ENCODE measurements at regions not wholly inside any gene's neighbourhood (a gene's known extent, or its start where the extent isn't known, plus 50 kb on each side); places are given as distances from the start of the nearest gene placed in this dataset.

GRCh38 chr10:120156614-120157274, 264.2 kb downstream of the SEC23IP start:
- H3K27ac ChIP-seq: no peak overlapping the region
- H3K9me3 ChIP-seq (ENCODE audit: low read depth): no peaks in the 10 kb centered on the region
- H4K20me1 ChIP-seq (ENCODE audit: low read depth): no peaks in the 10 kb centered on the region
- no peaks in the 10 kb centered on the region for H3K79me2 ChIP-seq (ENCODE audit: low read depth)
- no peaks in the 10 kb centered on the region for H3K27me3 ChIP-seq
- no peak overlapping the region for H3K4me2 ChIP-seq
- Mint-ChIP-seq H3K4me1 (no peaks in the 10 kb centered on the region), H3K27ac (no peak overlapping the region), H3K9me3 (peaks cover 5% of the 10 kb centered on the region), H3K4me3 (no peak overlapping the region), H3K27me3 (ENCODE audit: insufficient read depth, low read depth) (peaks cover 3% of the 10 kb centered on the region), H3K36me3 (no peaks in the 10 kb centered on the region)
- H3K9ac ChIP-seq: no peak overlapping the region
- H3K4me3 ChIP-seq: no peak overlapping the region
- H3K4me1 ChIP-seq: no peaks in the 10 kb centered on the region
- no peak overlapping the region for H2AFZ ChIP-seq (replicated peaks)
- no peaks in the 10 kb centered on the region for H3K36me3 ChIP-seq
- no peak for TF ChIP-seq CTCF (IDR thresholded peaks at IDR 0.05)
- TF ChIP-seq EZH2 (IDR thresholded peaks at IDR 0.05): no peak
- no peak for TF ChIP-seq EZH2phosphoT487 (IDR thresholded peaks at IDR 0.05)
- DNase-seq (ENCODE audit: low spot score): no peak
- no peaks in the 10 kb centered on the region for H3F3A ChIP-seq (ENCODE audit: low read depth)

- no peaks in the 10 kb centered on the region for H3K36me3 ChIP-seq
- H3K27ac ChIP-seq: no peak overlapping the region
- no peak overlapping the region for H2AFZ ChIP-seq (replicated peaks)
- Mint-ChIP-seq H3K36me3 (no peaks in the 10 kb centered on the region), H3K4me3 (no peak overlapping the region), H3K27ac (no peak overlapping the region), H3K4me1 (no peaks in the 10 kb centered on the region), H3K9me3 (no peaks in the 10 kb centered on the region), H3K27me3 (ENCODE audit: insufficient read depth, low read depth) (no peaks in the 10 kb centered on the region)
- no peak for DNase-seq (ENCODE audit: low spot score)
- H3K79me2 ChIP-seq (ENCODE audit: low read depth): no peaks in the 10 kb centered on the region
- no peak for TF ChIP-seq EZH2phosphoT487 (IDR thresholded peaks at IDR 0.05)
- TF ChIP-seq CTCF (IDR thresholded peaks at IDR 0.05): no peak
- no peak for TF ChIP-seq EZH2 (IDR thresholded peaks at IDR 0.05)
- H3K4me1 ChIP-seq: no peaks in the 10 kb centered on the region
- H4K20me1 ChIP-seq (ENCODE audit: low read depth): no peaks in the 10 kb centered on the region
- no peaks in the 10 kb centered on the region for H3K9me3 ChIP-seq (ENCODE audit: low read depth)
- H3F3A ChIP-seq (ENCODE audit: low read depth): no peaks in the 10 kb centered on the region
- no peak overlapping the region for H3K9ac ChIP-seq
- no peak overlapping the region for H3K4me2 ChIP-seq
- no peak overlapping the region for H3K4me3 ChIP-seq
- H3K27me3 ChIP-seq: no peaks in the 10 kb centered on the region
Measured at GRCh38 chr10:120161111-120161510, 268.6 kb downstream of the SEC23IP start.

GRCh38 chr10:120162471-120162870, 269.9 kb downstream of the SEC23IP start:
- H2AFZ ChIP-seq (replicated peaks): no peak overlapping the region
- no peaks in the 10 kb centered on the region for H3K36me3 Mint-ChIP-seq
- no peaks in the 10 kb centered on the region for H3K36me3 ChIP-seq
- H3K4me1 Mint-ChIP-seq: no peaks in the 10 kb centered on the region
- no peaks in the 10 kb centered on the region for H3K9me3 Mint-ChIP-seq
- no peaks in the 10 kb centered on the region for H3K79me2 ChIP-seq (ENCODE audit: low read depth)
- H3K4me1 ChIP-seq: no peaks in the 10 kb centered on the region
- no peak overlapping the region for H3K27ac ChIP-seq
- DNase-seq (ENCODE audit: low spot score): no peak
- no peak overlapping the region for H3K9ac ChIP-seq
- no peak overlapping the region for H3K27ac Mint-ChIP-seq
- H3F3A ChIP-seq (ENCODE audit: low read depth): no peaks in the 10 kb centered on the region
- no peak overlapping the region for H3K4me2 ChIP-seq
- no peaks in the 10 kb centered on the region for H3K9me3 ChIP-seq (ENCODE audit: low read depth)
- no peaks in the 10 kb centered on the region for H3K27me3 Mint-ChIP-seq (ENCODE audit: insufficient read depth, low read depth)
- no peak overlapping the region for H3K4me3 ChIP-seq
- TF ChIP-seq EZH2 (IDR thresholded peaks at IDR 0.05): no peak
- no peaks in the 10 kb centered on the region for H3K27me3 ChIP-seq
- no peaks in the 10 kb centered on the region for H4K20me1 ChIP-seq (ENCODE audit: low read depth)
- H3K4me3 Mint-ChIP-seq: no peak overlapping the region

- TF ChIP-seq EZH2phosphoT487 (IDR thresholded peaks at IDR 0.05): no peak
- no peak for TF ChIP-seq EZH2 (IDR thresholded peaks at IDR 0.05)
- TF ChIP-seq CTCF (IDR thresholded peaks at IDR 0.05): no peak
- H3K27me3 ChIP-seq: no peaks in the 10 kb centered on the region
- no peak overlapping the region for H2AFZ ChIP-seq (replicated peaks)
- no peaks in the 10 kb centered on the region for H3K9me3 ChIP-seq (ENCODE audit: low read depth)
- DNase-seq (ENCODE audit: low spot score): no peak
- no peak overlapping the region for H3K4me2 ChIP-seq
- no peak overlapping the region for H3K27ac ChIP-seq
- no peaks in the 10 kb centered on the region for H3F3A ChIP-seq (ENCODE audit: low read depth)
- H3K4me1 ChIP-seq: no peaks in the 10 kb centered on the region
- Mint-ChIP-seq H3K4me1 (no peaks in the 10 kb centered on the region), H3K4me3 (no peak overlapping the region), H3K9me3 (no peaks in the 10 kb centered on the region), H3K27me3 (ENCODE audit: insufficient read depth, low read depth) (no peaks in the 10 kb centered on the region), H3K36me3 (no peaks in the 10 kb centered on the region), H3K27ac (no peak overlapping the region)
- no peak overlapping the region for H3K9ac ChIP-seq
- no peaks in the 10 kb centered on the region for H3K36me3 ChIP-seq
- no peaks in the 10 kb centered on the region for H4K20me1 ChIP-seq (ENCODE audit: low read depth)
- H3K4me3 ChIP-seq: no peak overlapping the region
- no peaks in the 10 kb centered on the region for H3K79me2 ChIP-seq (ENCODE audit: low read depth)
Measured at GRCh38 chr10:120172356-120172755, 279.8 kb downstream of the SEC23IP start.

All from neural progenitor cell (in vitro differentiated cells).